Caco-2 (cell line): ENCODE measurements at regions not wholly inside any gene's neighbourhood (a gene's known extent, or its start where the extent isn't known, plus 50 kb on each side); places are given as distances from the start of the nearest gene placed in this dataset.

Source experiments
- BruUV-seq: library from RNA; stranded (reverse); fragments of 400-500 nt; replicated peaks from 2 replicates; lab custom pipeline; 2021; lab: Mats Ljungman, UMichigan
- CTCF ChIA-PET: fragments of 300-600 bp; sonication (Branson Sonifier 250); formaldehyde crosslinking; loops from one replicate; lab custom pipeline; 2022; ENCODE audit warnings: antibody characterized with exemption; lab: Charles Lee
- POLR2A ChIA-PET: fragments of 300-600 bp; sonication (Branson Sonifier 250); formaldehyde crosslinking; loops from one replicate; lab custom pipeline; 2022; ENCODE audit warnings: antibody characterized with exemption; lab: Charles Lee
- DNase-seq, 2 experiments: peaks; one replicate each; pipeline versions ENCODE4 v3.0.0 to v3.0.0-alpha.2; 2020 to 2022
- H3K27me3 ChIP-seq: replicated peaks from 2 replicates; pipeline ENCODE4 v1.6.0; 2011; ENCODE audit warnings: low read length; ENCODE audit not compliant: control insufficient read depth, insufficient read depth
- H3K36me3 ChIP-seq: 2 replicates; pipeline ENCODE4 v1.5.1; 2011; ENCODE audit warnings: low read length; ENCODE audit not compliant: control insufficient read depth, insufficient read depth
- H3K4me1 ChIP-seq: fragments of 250-450 bp; sonication (Bioruptor Pico); 2 replicates; pipeline ENCODE4 v1.5.1; 2020; ENCODE audit warnings: mild to moderate bottlenecking
- H3K4me3 ChIP-seq: 2 replicates; pipeline ENCODE4 v1.5.1; 2011; ENCODE audit warnings: low read depth, mild to moderate bottlenecking, control low read depth, low read length
- H3K9me3 ChIP-seq: fragments of 250-450 bp; sonication (Bioruptor Pico); 2 replicates; pipeline ENCODE4 v1.5.1; 2020; ENCODE audit warnings: mild to moderate bottlenecking, moderate library complexity
- H3K27ac Mint-ChIP-seq: one replicate; pipeline ENCODE4 v1.8.0; 2022; ENCODE audit warnings: mixed read lengths; ENCODE audit not compliant: unreplicated experiment
- H3K27me3 Mint-ChIP-seq: one replicate; pipeline ENCODE4 v1.8.0; 2022; ENCODE audit warnings: mixed read lengths; ENCODE audit not compliant: insufficient read depth, unreplicated experiment
- H3K36me3 Mint-ChIP-seq: one replicate; pipeline ENCODE4 v1.8.0; 2022; ENCODE audit warnings: mild to moderate bottlenecking, mixed read lengths; ENCODE audit not compliant: insufficient read depth, unreplicated experiment
- H3K4me1 Mint-ChIP-seq: one replicate; pipeline ENCODE4 v1.8.0; 2022; ENCODE audit warnings: low read depth, mixed read lengths; ENCODE audit not compliant: unreplicated experiment
- H3K4me3 Mint-ChIP-seq: one replicate; pipeline ENCODE4 v1.8.0; 2022; ENCODE audit warnings: mild to moderate bottlenecking, moderate library complexity, mixed read lengths; ENCODE audit not compliant: unreplicated experiment
- H3K9me3 Mint-ChIP-seq: one replicate; pipeline ENCODE4 v1.8.0; 2022; ENCODE audit warnings: mixed read lengths; ENCODE audit not compliant: unreplicated experiment
- CTCF ChIP-seq, 2 experiments: fragments of 200-600 bp in 1 of 2; IDR thresholded peaks; 1 replicate in 1 of 2; 2 replicates in 1 of 2; pipeline versions ENCODE4 v1.5.1 to v1.8.0; 2011 to 2022; ENCODE audit warnings: antibody characterized with exemption in 1 of 2, control low read depth in 1 of 2, inconsistent platforms in 1 of 2, low read depth in 1 of 2, low read length in 1 of 2, mild to moderate bottlenecking in 1 of 2, moderate library complexity in 1 of 2; ENCODE audit not compliant: insufficient read depth in 1 of 2, severe bottlenecking in 1 of 2, unreplicated experiment in 1 of 2
- intact Hi-C: fragments of 100-400 bp; cut with micrococcal nuclease; formaldehyde crosslinking; loops from one replicate; pipeline ENCODE4 v1.10.0; 2022; ENCODE audit not compliant: unreplicated experiment

- Histone ChIP-seq H3K27me3 (no peaks in the 10 kb centered on the region), H3K4me1 (no peaks in the 10 kb centered on the region), H3K4me3 (no peak overlapping the region), H3K9me3 (no peaks in the 10 kb centered on the region), H3K36me3 (no peaks in the 10 kb centered on the region)
- BruUV-seq: no TSS peak
- TF ChIP-seq CTCF (IDR thresholded peaks at IDR 0.05; ENCODE audit: insufficient read depth in 1 of 2, low read depth in 1 of 2, low read length in 1 of 2, severe bottlenecking in 1 of 2, unreplicated experiment in 1 of 2): no peak
- Mint-ChIP-seq H3K27ac (no peak overlapping the region), H3K4me1 (no peaks in the 10 kb centered on the region), H3K36me3 (no peaks in the 10 kb centered on the region), H3K9me3 (no peaks in the 10 kb centered on the region), H3K4me3 (no peak overlapping the region), H3K27me3 (peaks cover 2% of the 10 kb centered on the region)
- no peak for DNase-seq
- CTCF ChIA-PET: no interaction called here
- POLR2A ChIA-PET: no interaction called here
- intact Hi-C loops: no loop called here
These were observed 222.6 kb downstream of the NUAK1 start for GRCh38 chr12:105915997-105916759.

GRCh38 chr12:105916760-105917039 lies 222.1 kb downstream of the NUAK1 start:
- H3K4me1 ChIP-seq: no peaks in the 10 kb centered on the region
- H3K36me3 ChIP-seq: no peaks in the 10 kb centered on the region
- intact Hi-C loops: no loop called here
- Mint-ChIP-seq H3K36me3 (no peaks in the 10 kb centered on the region), H3K4me3 (no peak overlapping the region), H3K4me1 (no peaks in the 10 kb centered on the region), H3K27ac (no peak overlapping the region), H3K9me3 (no peaks in the 10 kb centered on the region), H3K27me3 (peaks cover 2% of the 10 kb centered on the region)
- no peak for TF ChIP-seq CTCF (IDR thresholded peaks at IDR 0.05; ENCODE audit: insufficient read depth in 1 of 2, low read depth in 1 of 2, low read length in 1 of 2, severe bottlenecking in 1 of 2, unreplicated experiment in 1 of 2)
- H3K4me3 ChIP-seq: no peak overlapping the region
- no TSS peak for BruUV-seq
- H3K9me3 ChIP-seq: no peaks in the 10 kb centered on the region
- ChIA-PET POLR2A (no interaction called here), CTCF (no interaction called here)
- DNase-seq: no peak
- no peaks in the 10 kb centered on the region for H3K27me3 ChIP-seq

- Histone ChIP-seq H3K4me3 (no peak overlapping the region), H3K9me3 (no peaks in the 10 kb centered on the region), H3K36me3 (no peaks in the 10 kb centered on the region), H3K4me1 (no peaks in the 10 kb centered on the region), H3K27me3 (no peaks in the 10 kb centered on the region)
- H3K4me3 Mint-ChIP-seq: no peak overlapping the region
- peaks cover 2% of the 10 kb centered on the region for H3K27me3 Mint-ChIP-seq
- no TSS peak for BruUV-seq
- POLR2A ChIA-PET: no interaction called here
- intact Hi-C loops: no loop called here
- no peaks in the 10 kb centered on the region for H3K4me1 Mint-ChIP-seq
- no peaks in the 10 kb centered on the region for H3K36me3 Mint-ChIP-seq
- no peak overlapping the region for H3K27ac Mint-ChIP-seq
- CTCF ChIA-PET: no interaction called here
- H3K9me3 Mint-ChIP-seq: no peaks in the 10 kb centered on the region
- no peak for TF ChIP-seq CTCF (IDR thresholded peaks at IDR 0.05; ENCODE audit: insufficient read depth in 1 of 2, low read depth in 1 of 2, low read length in 1 of 2, severe bottlenecking in 1 of 2, unreplicated experiment in 1 of 2)
- no peak for DNase-seq
These were observed 218.5 kb downstream of the NUAK1 start for GRCh38 chr12:105920161-105920684.
